SK-N-MC (cell line): ENCODE measurements at regions not wholly inside any gene's neighbourhood (a gene's known extent, or its start where the extent isn't known, plus 50 kb on each side); places are given as distances from the start of the nearest gene placed in this dataset.

Experiments
- DNase-seq: peaks from one replicate; pipeline ENCODE4 v3.0.0-alpha.2; 2011; ENCODE audit warnings: low read depth, low spot score
- H3K27ac ChIP-seq: fragments of 200-600 bp; sonication (generic); 2 replicates; pipeline ENCODE4 v1.5.1; 2016; ENCODE audit warnings: mixed run types
- H3K36me3 ChIP-seq: fragments of 200-600 bp; sonication (generic); 2 replicates; pipeline ENCODE4 v1.6.1; 2017; ENCODE audit warnings: antibody characterized with exemption, low read length, mixed read lengths; ENCODE audit not compliant: insufficient read depth
- H3K4me3 ChIP-seq: fragments of 200-600 bp; sonication (generic); 2 replicates; pipeline ENCODE4 v1.5.1; 2016
- H3K9ac ChIP-seq: fragments of 200-600 bp; sonication (generic); 2 replicates; pipeline ENCODE4 v1.8.0; 2017; ENCODE audit warnings: mixed run types, mixed read lengths; ENCODE audit not compliant: insufficient read length
- H3K9me3 ChIP-seq: fragments of 200-600 bp; sonication (generic); 2 replicates; pipeline ENCODE4 v1.6.1; 2017; ENCODE audit warnings: low read depth, mild to moderate bottlenecking, antibody characterized with exemption, low read length, moderate library complexity, mixed read lengths
- EZH2 ChIP-seq: fragments of 200-600 bp; sonication (generic); IDR thresholded peaks from one replicate; pipeline ENCODE4 v1.6.1; 2017; ENCODE audit warnings: antibody characterized with exemption
- FOXP2 ChIP-seq: optimal IDR thresholded peaks from 2 replicates; pipeline ENCODE3; 2011; ENCODE audit warnings: mild to moderate bottlenecking, moderate library complexity; ENCODE audit not compliant: insufficient read depth; ENCODE audit errors: extremely low read length, control extremely low read depth
- POLR2AphosphoS5 ChIP-seq: IDR thresholded peaks from 2 replicates; pipeline ENCODE4 v1.6.1; 2012; ENCODE audit warnings: mild to moderate bottlenecking, low read depth, low read length, borderline replicate concordance

DNA sequence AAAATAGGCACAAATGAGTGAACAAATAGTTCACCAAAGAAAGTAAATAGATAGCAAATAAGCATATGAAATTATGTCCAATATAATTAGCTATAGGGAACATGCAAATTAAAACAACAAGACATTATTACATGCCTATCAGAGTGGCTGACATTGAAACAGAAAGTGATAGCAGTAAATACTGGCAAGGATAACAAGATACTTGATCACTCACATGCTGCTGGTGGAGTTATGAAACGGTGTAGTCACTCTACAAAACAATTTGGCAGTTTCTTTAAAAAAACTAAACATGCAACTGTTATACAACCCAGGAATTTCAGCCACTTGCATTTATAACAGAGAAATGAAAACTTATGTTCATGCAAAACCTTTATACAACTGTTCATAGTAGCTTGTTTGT is 439.2 kb upstream of the ACVR2A start:
- TF ChIP-seq EZH2 (no peak), POLR2AphosphoS5 (no peak), FOXP2 (no peak)
- no peak for DNase-seq
- Histone ChIP-seq H3K4me3 (no peak overlapping the region), H3K27ac (no peak overlapping the region), H3K9me3 (no peaks in the 10 kb centered on the region), H3K9ac (no peak overlapping the region), H3K36me3 (no peaks in the 10 kb centered on the region)

DNA sequence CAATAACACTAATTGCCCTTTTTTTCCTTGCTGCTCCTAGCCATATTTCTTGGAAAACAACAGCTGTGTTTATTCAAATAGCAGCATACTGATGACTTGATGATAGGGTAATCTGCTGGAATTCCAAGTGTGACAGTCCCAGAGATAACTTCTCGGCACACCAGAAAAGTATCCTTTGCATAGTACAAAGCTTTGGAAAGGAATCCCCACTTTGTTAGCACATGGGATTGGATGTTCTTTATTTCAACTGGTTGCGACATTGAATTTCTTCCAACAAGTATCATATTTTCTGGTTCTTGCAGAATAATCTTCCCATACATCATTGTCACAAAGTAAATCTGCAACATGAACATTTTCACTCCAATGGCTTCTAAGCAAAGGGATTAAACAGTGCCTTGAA is 445.8 kb upstream of the ACVR2A start:
- no peak for TF ChIP-seq FOXP2
- no peak for TF ChIP-seq POLR2AphosphoS5
- TF ChIP-seq EZH2, result no peak
- DNase-seq, result no peak
- H3K9me3 ChIP-seq, result no peaks in the 10 kb centered on the region
- H3K9ac ChIP-seq, result no peak overlapping the region
- no peak overlapping the region for H3K27ac ChIP-seq
- no peak overlapping the region for H3K4me3 ChIP-seq
- no peaks in the 10 kb centered on the region for H3K36me3 ChIP-seq

DNA sequence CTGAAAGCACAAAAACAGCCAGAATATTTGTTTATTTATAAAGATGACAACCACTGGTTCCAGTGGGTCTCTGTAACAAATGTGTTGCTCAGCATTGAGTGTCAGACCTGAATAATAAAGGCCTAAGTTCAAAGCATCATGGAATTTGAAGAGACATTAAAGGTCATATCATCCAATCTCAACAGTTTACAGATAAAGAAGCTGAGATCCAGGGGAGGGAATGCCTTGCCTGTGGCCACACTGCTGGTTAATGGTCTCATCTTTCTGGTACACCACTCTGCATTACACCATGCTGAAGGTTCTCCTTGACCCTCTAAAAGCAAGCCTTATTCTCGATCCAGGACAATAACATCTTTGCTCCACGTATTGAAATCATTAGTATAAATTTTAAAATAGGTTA is 446.5 kb upstream of the ACVR2A start:
- H3K36me3 ChIP-seq, result no peaks in the 10 kb centered on the region
- H3K4me3 ChIP-seq, result no peak overlapping the region
- H3K9me3 ChIP-seq, result no peaks in the 10 kb centered on the region
- DNase-seq, result no peak
- H3K27ac ChIP-seq, result no peak overlapping the region
- no peak for TF ChIP-seq FOXP2
- TF ChIP-seq POLR2AphosphoS5, result no peak
- TF ChIP-seq EZH2, result no peak
- no peak overlapping the region for H3K9ac ChIP-seq

DNA sequence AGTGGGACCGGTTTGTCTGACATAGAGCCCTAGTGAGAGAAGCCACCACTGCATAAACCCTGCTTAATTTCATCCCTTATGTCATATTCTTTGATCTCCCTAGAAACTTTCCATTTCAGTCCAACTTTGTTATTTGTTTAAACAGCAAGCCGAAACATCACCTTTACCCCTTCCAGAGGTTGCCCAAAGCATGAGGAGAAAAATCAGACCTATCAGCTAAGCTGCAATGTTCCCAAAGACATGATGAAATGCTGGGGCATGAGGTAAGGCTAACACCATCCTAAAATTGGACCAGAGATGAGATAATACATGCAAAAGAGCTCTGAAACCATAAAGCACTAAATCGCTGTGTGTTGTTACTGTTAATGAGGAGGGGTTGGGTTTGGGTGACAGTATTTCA is 447.9 kb upstream of the ACVR2A start:
- Histone ChIP-seq H3K9ac (no peak overlapping the region), H3K36me3 (no peaks in the 10 kb centered on the region), H3K9me3 (no peaks in the 10 kb centered on the region), H3K4me3 (no peak overlapping the region), H3K27ac (no peak overlapping the region)
- no peak for DNase-seq
- TF ChIP-seq FOXP2, result no peak
- no peak for TF ChIP-seq EZH2
- TF ChIP-seq POLR2AphosphoS5, result no peak

DNA sequence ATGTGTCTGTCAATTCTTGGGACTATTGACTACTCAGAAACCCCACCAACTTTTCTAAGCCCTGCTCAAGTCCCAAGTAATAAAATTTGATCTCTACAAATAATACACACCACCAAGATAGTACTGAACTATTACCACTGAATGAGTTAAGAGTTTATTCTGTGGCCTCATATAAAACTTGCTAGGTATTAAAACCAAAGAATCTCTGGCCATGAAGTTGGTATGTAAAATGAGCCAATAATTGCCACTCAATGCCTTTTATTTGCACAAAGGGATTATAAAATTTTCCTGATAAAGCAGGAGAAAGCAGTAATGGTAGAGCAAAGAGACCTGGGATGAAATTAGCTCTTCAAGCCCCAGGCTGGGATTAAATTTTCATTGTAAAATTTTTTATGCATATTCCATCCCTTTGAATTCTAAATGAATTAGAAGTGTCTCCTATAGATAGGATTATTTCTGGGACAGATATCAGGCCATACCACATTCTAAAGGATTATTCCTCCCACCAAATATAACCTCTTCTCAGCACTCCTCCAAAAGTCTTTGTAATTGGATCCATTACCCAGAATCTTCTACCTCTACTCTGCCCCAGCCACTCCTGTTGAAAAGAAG is 450.5 kb upstream of the ACVR2A start:
- no peak for DNase-seq
- Histone ChIP-seq H3K36me3 (no peaks in the 10 kb centered on the region), H3K4me3 (no peak overlapping the region), H3K9me3 (no peaks in the 10 kb centered on the region), H3K9ac (no peak overlapping the region), H3K27ac (no peak overlapping the region)
- no peak for TF ChIP-seq EZH2
- no peak for TF ChIP-seq POLR2AphosphoS5
- no peak for TF ChIP-seq FOXP2

DNA sequence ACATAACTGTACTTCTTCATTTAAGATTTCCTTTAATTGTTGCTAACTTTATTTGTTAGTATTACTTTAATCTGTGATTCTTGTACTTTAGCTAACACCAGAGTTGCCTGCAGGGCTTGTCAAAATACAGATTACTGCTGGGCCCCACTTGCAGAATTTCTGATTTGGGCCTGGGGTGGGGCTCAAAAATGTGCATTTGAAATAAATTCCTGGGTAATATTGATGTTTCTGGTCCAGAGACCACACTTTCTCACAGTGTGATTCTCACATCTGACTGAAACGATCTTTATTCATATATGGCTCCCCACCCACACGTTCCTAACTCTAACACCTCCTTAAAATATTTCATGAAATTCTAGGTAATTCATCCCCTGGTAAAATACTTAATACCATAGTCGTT is 452.6 kb upstream of the ACVR2A start:
- Histone ChIP-seq H3K4me3 (no peak overlapping the region), H3K36me3 (no peaks in the 10 kb centered on the region), H3K27ac (no peak overlapping the region), H3K9ac (no peak overlapping the region), H3K9me3 (no peaks in the 10 kb centered on the region)
- no peak for TF ChIP-seq EZH2
- no peak for TF ChIP-seq POLR2AphosphoS5
- TF ChIP-seq FOXP2, result no peak
- DNase-seq, result no peak

DNA sequence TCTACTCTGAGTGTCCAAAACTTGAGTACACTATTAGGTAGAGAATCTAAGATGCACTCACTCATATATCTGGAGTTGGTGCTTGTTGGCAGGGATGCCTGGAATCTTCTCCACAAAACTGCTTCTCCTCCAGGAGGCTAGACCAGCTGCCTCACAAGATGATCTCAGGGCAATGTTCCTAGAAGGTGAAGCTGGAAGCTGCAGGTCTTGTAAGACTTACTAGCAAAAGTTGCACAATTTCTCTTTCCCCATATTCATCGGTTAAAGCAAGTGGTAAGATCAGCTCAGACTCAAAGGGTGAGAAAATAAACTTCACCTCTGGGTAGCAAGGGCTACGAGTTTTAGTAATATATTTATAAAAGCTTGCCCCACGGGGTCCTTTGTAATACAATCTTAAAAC is 454.4 kb upstream of the ACVR2A start:
- no peaks in the 10 kb centered on the region for H3K36me3 ChIP-seq
- no peak overlapping the region for H3K4me3 ChIP-seq
- DNase-seq, result no peak
- no peaks in the 10 kb centered on the region for H3K9me3 ChIP-seq
- no peak overlapping the region for H3K27ac ChIP-seq
- H3K9ac ChIP-seq, result no peak overlapping the region
- TF ChIP-seq POLR2AphosphoS5 (no peak), EZH2 (no peak), FOXP2 (no peak)

DNA sequence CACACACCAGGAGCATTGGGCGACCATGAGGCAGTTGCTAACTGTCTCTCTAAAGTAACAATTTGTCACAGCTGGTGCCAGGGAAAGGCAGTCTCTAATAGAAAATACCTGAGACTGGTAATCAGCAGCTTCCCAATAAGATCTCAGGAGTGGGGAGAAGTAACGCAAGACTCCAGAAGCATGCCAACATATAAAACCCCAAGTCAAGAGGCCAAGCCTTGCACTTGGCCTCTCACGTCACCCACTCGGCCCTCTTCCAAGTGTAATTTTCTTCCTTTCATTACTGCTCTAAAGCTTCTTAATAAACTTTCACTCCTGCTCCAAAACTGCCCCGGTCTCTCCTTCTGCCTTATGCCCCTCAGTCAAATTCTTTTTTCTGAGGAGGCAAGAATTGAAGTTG is 455.6 kb upstream of the ACVR2A start:
- DNase-seq, result no peak
- H3K9me3 ChIP-seq, result no peaks in the 10 kb centered on the region
- TF ChIP-seq EZH2 (no peak), POLR2AphosphoS5 (no peak), FOXP2 (no peak)
- H3K27ac ChIP-seq, result no peak overlapping the region
- no peaks in the 10 kb centered on the region for H3K36me3 ChIP-seq
- H3K4me3 ChIP-seq, result no peak overlapping the region
- no peak overlapping the region for H3K9ac ChIP-seq

DNA sequence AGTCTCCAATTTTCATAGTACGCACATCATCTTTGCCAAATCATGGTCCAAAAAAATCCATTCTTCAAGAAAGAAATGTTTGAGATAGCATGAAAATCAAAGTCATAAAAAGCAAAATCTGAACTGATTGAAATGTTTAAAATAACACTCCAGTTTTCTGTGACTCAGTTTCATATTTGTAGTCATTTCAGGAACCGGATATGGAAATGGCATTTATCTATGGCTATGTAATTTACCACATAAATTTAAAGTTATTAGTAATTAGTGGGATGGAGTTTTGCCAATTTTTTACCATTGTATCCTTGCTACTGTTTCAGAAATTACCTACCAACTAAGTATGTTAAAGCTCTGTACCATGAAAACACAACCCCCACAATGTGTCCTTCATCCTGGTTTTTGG is 456.6 kb upstream of the ACVR2A start:
- TF ChIP-seq EZH2 (no peak), FOXP2 (no peak), POLR2AphosphoS5 (no peak)
- no peaks in the 10 kb centered on the region for H3K36me3 ChIP-seq
- DNase-seq, result no peak
- no peak overlapping the region for H3K9ac ChIP-seq
- H3K9me3 ChIP-seq, result no peaks in the 10 kb centered on the region
- no peak overlapping the region for H3K27ac ChIP-seq
- H3K4me3 ChIP-seq, result no peak overlapping the region
